PFSK-1 (cell line): ENCODE measurements at regions not wholly inside any gene's neighbourhood (a gene's known extent, or its start where the extent isn't known, plus 50 kb on each side); places are given as distances from the start of the nearest gene placed in this dataset.

Experiments used
- FOXP2 ChIP-seq: optimal IDR thresholded peaks from 2 replicates; pipeline ENCODE3; 2011; ENCODE audit warnings: borderline replicate concordance, control low read depth, inconsistent platforms; ENCODE audit not compliant: insufficient read depth; ENCODE audit errors: extremely low read length, extremely low read depth
- POLR2AphosphoS5 ChIP-seq: IDR thresholded peaks from 2 replicates; pipeline ENCODE4 v1.6.1; 2012; ENCODE audit warnings: low read depth, mild to moderate bottlenecking, control low read depth, low read length, moderate library complexity
- SIN3A ChIP-seq: IDR thresholded peaks from 2 replicates; pipeline ENCODE4 v1.6.1; 2012; ENCODE audit warnings: mild to moderate bottlenecking, low read length, moderate library complexity, borderline replicate concordance; ENCODE audit not compliant: insufficient read depth
- TAF1 ChIP-seq: IDR thresholded peaks from 2 replicates; pipeline ENCODE4 v1.6.1; 2012; ENCODE audit warnings: low read length, control low read depth, borderline replicate concordance; ENCODE audit not compliant: insufficient read depth
- TF ChIP-seq, protein P1 (sequence below), 2 experiments: IDR thresholded peaks; 2 replicates each; pipeline versions ENCODE4 v1.6.1 to v1.8.0; 2011 to 2012; ENCODE audit warnings: low read depth in 2 of 2, low read length in 2 of 2, control low read depth in 1 of 2, inconsistent platforms in 1 of 2, mild to moderate bottlenecking in 1 of 2, moderate library complexity in 1 of 2; ENCODE audit not compliant: insufficient read depth in 1 of 2

- no peak for TF ChIP-seq FOXP2
- no peak for TF ChIP-seq TAF1
- no peak for TF ChIP-seq SIN3A
- TF ChIP-seq POLR2AphosphoS5, result no peak
- TF ChIP-seq, protein P1, sequence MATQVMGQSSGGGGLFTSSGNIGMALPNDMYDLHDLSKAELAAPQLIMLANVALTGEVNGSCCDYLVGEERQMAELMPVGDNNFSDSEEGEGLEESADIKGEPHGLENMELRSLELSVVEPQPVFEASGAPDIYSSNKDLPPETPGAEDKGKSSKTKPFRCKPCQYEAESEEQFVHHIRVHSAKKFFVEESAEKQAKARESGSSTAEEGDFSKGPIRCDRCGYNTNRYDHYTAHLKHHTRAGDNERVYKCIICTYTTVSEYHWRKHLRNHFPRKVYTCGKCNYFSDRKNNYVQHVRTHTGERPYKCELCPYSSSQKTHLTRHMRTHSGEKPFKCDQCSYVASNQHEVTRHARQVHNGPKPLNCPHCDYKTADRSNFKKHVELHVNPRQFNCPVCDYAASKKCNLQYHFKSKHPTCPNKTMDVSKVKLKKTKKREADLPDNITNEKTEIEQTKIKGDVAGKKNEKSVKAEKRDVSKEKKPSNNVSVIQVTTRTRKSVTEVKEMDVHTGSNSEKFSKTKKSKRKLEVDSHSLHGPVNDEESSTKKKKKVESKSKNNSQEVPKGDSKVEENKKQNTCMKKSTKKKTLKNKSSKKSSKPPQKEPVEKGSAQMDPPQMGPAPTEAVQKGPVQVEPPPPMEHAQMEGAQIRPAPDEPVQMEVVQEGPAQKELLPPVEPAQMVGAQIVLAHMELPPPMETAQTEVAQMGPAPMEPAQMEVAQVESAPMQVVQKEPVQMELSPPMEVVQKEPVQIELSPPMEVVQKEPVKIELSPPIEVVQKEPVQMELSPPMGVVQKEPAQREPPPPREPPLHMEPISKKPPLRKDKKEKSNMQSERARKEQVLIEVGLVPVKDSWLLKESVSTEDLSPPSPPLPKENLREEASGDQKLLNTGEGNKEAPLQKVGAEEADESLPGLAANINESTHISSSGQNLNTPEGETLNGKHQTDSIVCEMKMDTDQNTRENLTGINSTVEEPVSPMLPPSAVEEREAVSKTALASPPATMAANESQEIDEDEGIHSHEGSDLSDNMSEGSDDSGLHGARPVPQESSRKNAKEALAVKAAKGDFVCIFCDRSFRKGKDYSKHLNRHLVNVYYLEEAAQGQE (IDR thresholded peaks at IDR 0.05; ENCODE audit: insufficient read depth in 1 of 2, low read depth in 2 of 2, low read length in 2 of 2), result no peak
Observed at GRCh38 chr4:141462361-141462760, 174.0 kb upstream of the IL15 start.

DNA sequence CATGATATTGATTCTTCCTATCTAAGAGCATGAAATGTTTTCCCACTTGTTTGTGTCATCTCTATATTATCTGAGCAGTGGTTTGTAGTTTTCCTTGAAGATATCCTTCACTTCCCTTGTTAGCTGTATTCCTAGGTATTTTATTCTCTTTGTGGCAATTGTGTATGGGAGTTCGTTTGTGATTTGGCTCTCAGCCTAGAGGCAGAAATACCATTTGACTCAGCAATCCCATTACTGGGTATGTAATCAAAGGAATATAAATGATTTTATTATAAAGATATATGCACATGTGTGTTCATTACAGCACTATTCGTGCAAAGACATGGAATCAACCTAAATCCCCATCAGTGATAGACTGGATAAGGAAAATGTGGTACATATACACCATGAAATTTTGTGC, 172.7 kb upstream of the IL15 start:
- TF ChIP-seq POLR2AphosphoS5, result no peak
- TF ChIP-seq TAF1, result no peak
- TF ChIP-seq FOXP2, result no peak
- TF ChIP-seq, protein P1 (IDR thresholded peaks at IDR 0.05; ENCODE audit: insufficient read depth in 1 of 2, low read depth in 2 of 2, low read length in 2 of 2), result no peak
- no peak for TF ChIP-seq SIN3A

DNA sequence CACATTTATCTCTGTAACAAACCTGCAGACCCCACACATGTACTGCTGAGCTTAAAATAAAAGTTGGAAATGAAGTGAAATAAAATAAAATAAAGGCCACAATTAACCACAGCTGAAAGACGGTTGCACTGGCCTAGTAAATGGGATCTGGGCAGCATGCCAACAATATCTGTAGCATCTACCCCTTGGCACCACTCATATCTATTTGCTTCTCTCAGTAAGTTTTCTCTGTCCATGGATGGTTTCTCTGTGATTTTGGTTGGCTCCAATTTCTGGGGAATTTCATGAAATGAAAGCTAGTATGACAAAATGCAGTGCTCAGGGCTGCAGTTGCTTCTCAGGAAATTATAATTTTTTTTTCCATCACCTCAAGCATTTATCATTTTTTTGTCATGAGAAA, 172.0 kb upstream of the IL15 start:
- TF ChIP-seq, protein P1 (IDR thresholded peaks at IDR 0.05; ENCODE audit: insufficient read depth in 1 of 2, low read depth in 2 of 2, low read length in 2 of 2), result no peak
- TF ChIP-seq SIN3A (no peak), FOXP2 (no peak), POLR2AphosphoS5 (no peak), TAF1 (no peak)

DNA sequence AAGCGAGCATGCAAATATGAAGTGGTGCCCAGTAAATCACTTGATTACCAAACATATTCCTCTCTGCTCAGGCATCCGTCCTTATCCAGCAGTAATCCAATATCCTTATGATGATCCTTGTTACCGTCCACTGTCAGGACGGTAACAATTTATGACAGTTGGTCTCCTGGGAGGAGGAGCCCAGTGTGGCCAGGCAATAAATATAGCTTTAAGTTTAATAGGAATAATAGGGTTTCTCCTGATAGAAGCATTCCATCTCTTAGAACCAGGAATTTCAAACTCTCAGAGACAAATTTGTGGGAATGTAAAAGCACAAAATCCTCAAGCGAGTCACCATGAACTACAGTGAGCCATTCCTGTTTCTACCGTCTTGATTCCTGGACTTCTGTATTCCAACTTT, 171.2 kb upstream of the IL15 start:
- TF ChIP-seq, protein P1 (IDR thresholded peaks at IDR 0.05; ENCODE audit: insufficient read depth in 1 of 2, low read depth in 2 of 2, low read length in 2 of 2), result no peak
- TF ChIP-seq SIN3A (no peak), TAF1 (no peak), POLR2AphosphoS5 (no peak), FOXP2 (no peak)

DNA sequence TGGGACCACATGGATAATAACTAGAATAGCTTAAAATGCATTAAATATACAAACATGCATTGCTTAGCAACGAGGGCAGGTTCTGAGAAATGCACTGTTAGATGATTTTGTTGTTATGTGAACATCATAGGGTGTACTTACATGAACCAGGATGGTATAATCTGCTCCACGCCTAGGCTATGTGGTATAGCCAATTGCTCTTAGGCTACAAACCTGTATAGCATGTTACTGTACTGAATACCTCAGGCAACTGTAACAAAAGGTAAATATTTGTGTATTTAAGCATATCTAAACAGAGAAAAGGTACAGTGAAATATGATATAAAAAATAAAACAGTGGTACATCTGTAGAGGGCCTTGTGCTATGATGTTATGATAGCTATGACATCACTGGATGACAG, 169.2 kb upstream of the IL15 start:
- TF ChIP-seq SIN3A (no peak), TAF1 (no peak), FOXP2 (no peak), POLR2AphosphoS5 (no peak)
- TF ChIP-seq, protein P1 (IDR thresholded peaks at IDR 0.05; ENCODE audit: insufficient read depth in 1 of 2, low read depth in 2 of 2, low read length in 2 of 2), result no peak
